ENCODE measurements at regions not wholly inside any gene's neighbourhood (a gene's known extent, or its start where the extent isn't known, plus 50 kb on each side); places are given as distances from the start of the nearest gene placed in this dataset.

DNA sequence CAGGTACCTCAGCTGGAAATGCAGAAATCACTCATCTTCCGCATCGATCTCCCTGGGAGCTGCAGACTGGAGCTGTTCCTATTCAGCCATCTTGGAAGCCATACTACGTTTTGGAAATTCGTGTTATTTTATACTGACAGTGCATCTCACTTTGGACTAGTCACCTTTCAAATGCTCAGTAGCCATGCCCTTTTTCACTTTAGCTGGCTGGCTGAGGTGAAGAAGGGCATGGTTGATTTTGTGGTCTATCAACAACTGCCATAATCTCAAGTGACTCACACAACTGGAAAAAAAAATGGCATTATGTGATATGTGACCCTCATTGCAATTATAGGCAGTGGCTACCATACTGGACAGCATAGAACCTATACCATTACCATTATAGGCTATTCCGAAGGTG is 100.5 kb downstream of the CCDC71L start:
- no peak for TF ChIP-seq POLR2A (IDR thresholded peaks at IDR 0.05)
- TF ChIP-seq, protein P1, sequence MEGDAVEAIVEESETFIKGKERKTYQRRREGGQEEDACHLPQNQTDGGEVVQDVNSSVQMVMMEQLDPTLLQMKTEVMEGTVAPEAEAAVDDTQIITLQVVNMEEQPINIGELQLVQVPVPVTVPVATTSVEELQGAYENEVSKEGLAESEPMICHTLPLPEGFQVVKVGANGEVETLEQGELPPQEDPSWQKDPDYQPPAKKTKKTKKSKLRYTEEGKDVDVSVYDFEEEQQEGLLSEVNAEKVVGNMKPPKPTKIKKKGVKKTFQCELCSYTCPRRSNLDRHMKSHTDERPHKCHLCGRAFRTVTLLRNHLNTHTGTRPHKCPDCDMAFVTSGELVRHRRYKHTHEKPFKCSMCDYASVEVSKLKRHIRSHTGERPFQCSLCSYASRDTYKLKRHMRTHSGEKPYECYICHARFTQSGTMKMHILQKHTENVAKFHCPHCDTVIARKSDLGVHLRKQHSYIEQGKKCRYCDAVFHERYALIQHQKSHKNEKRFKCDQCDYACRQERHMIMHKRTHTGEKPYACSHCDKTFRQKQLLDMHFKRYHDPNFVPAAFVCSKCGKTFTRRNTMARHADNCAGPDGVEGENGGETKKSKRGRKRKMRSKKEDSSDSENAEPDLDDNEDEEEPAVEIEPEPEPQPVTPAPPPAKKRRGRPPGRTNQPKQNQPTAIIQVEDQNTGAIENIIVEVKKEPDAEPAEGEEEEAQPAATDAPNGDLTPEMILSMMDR (IDR thresholded peaks at IDR 0.05) = no peak

All from body of pancreas (tissue), 4 donors.